ENCODE measurements at regions not wholly inside any gene's neighbourhood (a gene's known extent, or its start where the extent isn't known, plus 50 kb on each side); places are given as distances from the start of the nearest gene placed in this dataset.

GRCh38 chr5:158275511-158275910, 416.6 kb upstream of the CLINT1 start:
- peaks cover 0 to 5% (median 0%) of the 10 kb centered on the region in 5 donors for H3K4me1 ChIP-seq (ENCODE audit: control insufficient read depth in 5 of 5, insufficient read depth in 5 of 5, low read length in 5 of 5)
- no peak overlapping the region for H3K4me3 ChIP-seq
- no peaks in the 10 kb centered on the region for H3K9me3 ChIP-seq (ENCODE audit: control insufficient read depth in 4 of 4, insufficient read depth in 3 of 4, low read length in 3 of 4)
- TF ChIP-seq, protein P1, sequence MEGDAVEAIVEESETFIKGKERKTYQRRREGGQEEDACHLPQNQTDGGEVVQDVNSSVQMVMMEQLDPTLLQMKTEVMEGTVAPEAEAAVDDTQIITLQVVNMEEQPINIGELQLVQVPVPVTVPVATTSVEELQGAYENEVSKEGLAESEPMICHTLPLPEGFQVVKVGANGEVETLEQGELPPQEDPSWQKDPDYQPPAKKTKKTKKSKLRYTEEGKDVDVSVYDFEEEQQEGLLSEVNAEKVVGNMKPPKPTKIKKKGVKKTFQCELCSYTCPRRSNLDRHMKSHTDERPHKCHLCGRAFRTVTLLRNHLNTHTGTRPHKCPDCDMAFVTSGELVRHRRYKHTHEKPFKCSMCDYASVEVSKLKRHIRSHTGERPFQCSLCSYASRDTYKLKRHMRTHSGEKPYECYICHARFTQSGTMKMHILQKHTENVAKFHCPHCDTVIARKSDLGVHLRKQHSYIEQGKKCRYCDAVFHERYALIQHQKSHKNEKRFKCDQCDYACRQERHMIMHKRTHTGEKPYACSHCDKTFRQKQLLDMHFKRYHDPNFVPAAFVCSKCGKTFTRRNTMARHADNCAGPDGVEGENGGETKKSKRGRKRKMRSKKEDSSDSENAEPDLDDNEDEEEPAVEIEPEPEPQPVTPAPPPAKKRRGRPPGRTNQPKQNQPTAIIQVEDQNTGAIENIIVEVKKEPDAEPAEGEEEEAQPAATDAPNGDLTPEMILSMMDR (IDR thresholded peaks at IDR 0.05; ENCODE audit: control extremely low read depth, extremely low read depth): no peak
- ATAC-seq (ENCODE audit: insufficient read depth, low FRiP score): no peak
- no peaks in the 10 kb centered on the region for H3K36me3 ChIP-seq (ENCODE audit: control insufficient read depth in 4 of 4, insufficient read depth in 4 of 4, low read length in 4 of 4)
- H3K27ac ChIP-seq (ENCODE audit: low read depth in 1 of 2, low read length in 1 of 2): no peak overlapping the region
- H3K27me3 ChIP-seq (ENCODE audit: control insufficient read depth in 3 of 3, insufficient read depth in 3 of 3, low read length in 2 of 3): no peaks in the 10 kb centered on the region
- DNase-seq: peak in 1 of 3 donors; percentile 19
- no peak overlapping the region for H3K9ac ChIP-seq (ENCODE audit: insufficient read depth in 1 of 2, low read length in 2 of 2)
- WGBS, 2 donors: 89% methylated on average over 6 of the region's 6 CpGs

DNA sequence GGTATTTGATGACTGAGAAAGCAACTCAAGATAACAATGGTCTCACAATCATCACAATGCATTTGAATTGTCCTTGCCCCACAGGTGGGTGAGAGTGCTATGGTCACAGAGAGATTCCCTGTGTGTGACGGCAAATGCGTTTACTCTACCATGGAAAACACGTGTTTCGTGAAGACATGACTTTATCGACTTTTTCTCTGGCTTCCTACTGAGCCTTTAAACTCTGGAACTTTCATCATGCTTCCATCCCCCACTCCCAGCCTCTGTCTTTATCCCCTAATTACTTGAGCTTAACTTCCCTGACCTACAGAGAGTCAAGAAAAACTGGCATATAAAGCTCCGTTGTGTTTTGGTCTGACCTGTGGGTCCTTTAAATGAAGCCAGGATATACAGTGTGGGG, 414.1 kb upstream of the CLINT1 start:
- H3K4me3 ChIP-seq: no peak overlapping the region
- H3K9me3 ChIP-seq (ENCODE audit: control insufficient read depth in 4 of 4, insufficient read depth in 3 of 4, low read length in 3 of 4): peaks cover 0 to 3% (median 0%) of the 10 kb centered on the region in 4 donors
- WGBS, 2 donors: 57 to 61% methylated on average over 6 of the region's 6 CpGs
- TF ChIP-seq, protein P1 (IDR thresholded peaks at IDR 0.05; ENCODE audit: control extremely low read depth, extremely low read depth): no peak
- no peak for ATAC-seq (ENCODE audit: insufficient read depth, low FRiP score)
- no peaks in the 10 kb centered on the region for H3K36me3 ChIP-seq (ENCODE audit: control insufficient read depth in 4 of 4, insufficient read depth in 4 of 4, low read length in 4 of 4)
- no peak overlapping the region for H3K27ac ChIP-seq (ENCODE audit: low read depth in 1 of 2, low read length in 1 of 2)
- no peak for DNase-seq
- no peaks in the 10 kb centered on the region for H3K27me3 ChIP-seq (ENCODE audit: control insufficient read depth in 3 of 3, insufficient read depth in 3 of 3, low read length in 2 of 3)
- no peak overlapping the region for H3K9ac ChIP-seq (ENCODE audit: insufficient read depth in 1 of 2, low read length in 2 of 2)
- peaks cover 0 to 5% (median 0%) of the 10 kb centered on the region in 5 donors for H3K4me1 ChIP-seq (ENCODE audit: control insufficient read depth in 5 of 5, insufficient read depth in 5 of 5, low read length in 5 of 5)

GRCh38 chr5:158272409-158272808, 413.5 kb upstream of the CLINT1 start:
- H3K4me3 ChIP-seq: no peak overlapping the region
- no peaks in the 10 kb centered on the region for H3K36me3 ChIP-seq (ENCODE audit: control insufficient read depth in 4 of 4, insufficient read depth in 4 of 4, low read length in 4 of 4)
- TF ChIP-seq, protein P1 (IDR thresholded peaks at IDR 0.05; ENCODE audit: control extremely low read depth, extremely low read depth): no peak
- DNase-seq (no peak), ATAC-seq (ENCODE audit: insufficient read depth, low FRiP score) (no peak)
- WGBS, 2 donors: 62 to 74% methylated on average over 3 of the region's 3 CpGs
- no peaks in the 10 kb centered on the region for H3K27me3 ChIP-seq (ENCODE audit: control insufficient read depth in 3 of 3, insufficient read depth in 3 of 3, low read length in 2 of 3)
- H3K27ac ChIP-seq (ENCODE audit: low read depth in 1 of 2, low read length in 1 of 2): no peak overlapping the region
- H3K9me3 ChIP-seq (ENCODE audit: control insufficient read depth in 4 of 4, insufficient read depth in 3 of 4, low read length in 3 of 4): peaks cover 0 to 3% (median 1%) of the 10 kb centered on the region in 4 donors
- H3K9ac ChIP-seq (ENCODE audit: insufficient read depth in 1 of 2, low read length in 2 of 2): no peak overlapping the region
- H3K4me1 ChIP-seq (ENCODE audit: control insufficient read depth in 5 of 5, insufficient read depth in 5 of 5, low read length in 5 of 5): peaks cover 0 to 3% (median 0%) of the 10 kb centered on the region in 5 donors

- 49 to 67% methylated on average over 2 of the region's 2 CpGs for WGBS, 2 donors
- TF ChIP-seq, protein P1 (IDR thresholded peaks at IDR 0.05; ENCODE audit: control extremely low read depth, extremely low read depth): no peak
- H3K27me3 ChIP-seq (ENCODE audit: control insufficient read depth in 3 of 3, insufficient read depth in 3 of 3, low read length in 2 of 3): no peaks in the 10 kb centered on the region
- no peak overlapping the region for H3K9ac ChIP-seq (ENCODE audit: insufficient read depth in 1 of 2, low read length in 2 of 2)
- H3K4me1 ChIP-seq (ENCODE audit: control insufficient read depth in 5 of 5, insufficient read depth in 5 of 5, low read length in 5 of 5): no peaks in the 10 kb centered on the region
- H3K27ac ChIP-seq (ENCODE audit: low read depth in 1 of 2, low read length in 1 of 2): no peak overlapping the region
- no peak for DNase-seq
- no peak overlapping the region for H3K4me3 ChIP-seq
- no peak for ATAC-seq (ENCODE audit: insufficient read depth, low FRiP score)
- H3K36me3 ChIP-seq (ENCODE audit: control insufficient read depth in 4 of 4, insufficient read depth in 4 of 4, low read length in 4 of 4): no peaks in the 10 kb centered on the region
- H3K9me3 ChIP-seq (ENCODE audit: control insufficient read depth in 4 of 4, insufficient read depth in 3 of 4, low read length in 3 of 4): peaks cover 0 to 9% (median 1%) of the 10 kb centered on the region in 4 donors
Observed at GRCh38 chr5:158270996-158271554, 412.1 kb upstream of the CLINT1 start.

Measured in lung (tissue), 11 donors.